Neutrophil (primary cell): ENCODE measurements at regions not wholly inside any gene's neighbourhood (a gene's known extent, or its start where the extent isn't known, plus 50 kb on each side); places are given as distances from the start of the nearest gene placed in this dataset.

Experiments
- H3K27ac ChIP-seq: fragments of 200-600 bp; sonication (generic); 2 replicates; pipeline ENCODE4 v1.5.1; 2016; ENCODE audit warnings: mild to moderate bottlenecking, moderate library complexity
- H3K27me3 ChIP-seq: fragments of 200-600 bp; sonication (generic); 2 replicates; pipeline ENCODE4 v1.6.0; 2016; ENCODE audit warnings: mild to moderate bottlenecking
- H3K36me3 ChIP-seq: fragments of 200-600 bp; sonication (generic); 2 replicates; pipeline ENCODE4 v1.5.1; 2017
- H3K4me1 ChIP-seq, 2 experiments: fragments of 200-600 bp in 1 of 2; sonication (generic) in 1 of 2; 1 replicate in 1 of 2; 2 replicates in 1 of 2; pipeline versions ENCODE4 v1.5.1 to v1.6.1; 2013 to 2016; ENCODE audit warnings: low read depth in 1 of 2, low read length in 1 of 2, mild to moderate bottlenecking in 1 of 2, moderate library complexity in 1 of 2; ENCODE audit not compliant: control insufficient read depth in 1 of 2, insufficient read depth in 1 of 2
- H3K4me3 ChIP-seq, 2 experiments: fragments of 200-600 bp in 1 of 2; sonication (generic) in 1 of 2; 1 replicate in 1 of 2; 2 replicates in 1 of 2; pipeline ENCODE4 v1.5.1; 2013 to 2016; ENCODE audit warnings: low read depth in 1 of 2, low read length in 1 of 2, mild to moderate bottlenecking in 1 of 2, moderate library complexity in 1 of 2
- H3K9me3 ChIP-seq: fragments of 200-600 bp; sonication (generic); 2 replicates; pipeline ENCODE4 v1.5.1; 2016
- TF ChIP-seq, protein P1 (sequence below): fragments of 200-600 bp; sonication (generic); IDR thresholded peaks from 2 replicates; pipeline ENCODE4 v1.5.1; 2016; ENCODE audit warnings: antibody characterized with exemption

- TF ChIP-seq, protein P1, sequence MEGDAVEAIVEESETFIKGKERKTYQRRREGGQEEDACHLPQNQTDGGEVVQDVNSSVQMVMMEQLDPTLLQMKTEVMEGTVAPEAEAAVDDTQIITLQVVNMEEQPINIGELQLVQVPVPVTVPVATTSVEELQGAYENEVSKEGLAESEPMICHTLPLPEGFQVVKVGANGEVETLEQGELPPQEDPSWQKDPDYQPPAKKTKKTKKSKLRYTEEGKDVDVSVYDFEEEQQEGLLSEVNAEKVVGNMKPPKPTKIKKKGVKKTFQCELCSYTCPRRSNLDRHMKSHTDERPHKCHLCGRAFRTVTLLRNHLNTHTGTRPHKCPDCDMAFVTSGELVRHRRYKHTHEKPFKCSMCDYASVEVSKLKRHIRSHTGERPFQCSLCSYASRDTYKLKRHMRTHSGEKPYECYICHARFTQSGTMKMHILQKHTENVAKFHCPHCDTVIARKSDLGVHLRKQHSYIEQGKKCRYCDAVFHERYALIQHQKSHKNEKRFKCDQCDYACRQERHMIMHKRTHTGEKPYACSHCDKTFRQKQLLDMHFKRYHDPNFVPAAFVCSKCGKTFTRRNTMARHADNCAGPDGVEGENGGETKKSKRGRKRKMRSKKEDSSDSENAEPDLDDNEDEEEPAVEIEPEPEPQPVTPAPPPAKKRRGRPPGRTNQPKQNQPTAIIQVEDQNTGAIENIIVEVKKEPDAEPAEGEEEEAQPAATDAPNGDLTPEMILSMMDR, result no peak
- no peak overlapping the region for H3K4me3 ChIP-seq
- no peaks in the 10 kb centered on the region for H3K36me3 ChIP-seq
- H3K9me3 ChIP-seq, result no peaks in the 10 kb centered on the region
- H3K4me1 ChIP-seq, result no peaks in the 10 kb centered on the region
- peaks cover 52% of the 10 kb centered on the region for H3K27me3 ChIP-seq
- H3K27ac ChIP-seq, result no peak overlapping the region
These were observed 126.1 kb downstream of the MTX2 start for GRCh38 chr2:176395273-176395854.

DNA sequence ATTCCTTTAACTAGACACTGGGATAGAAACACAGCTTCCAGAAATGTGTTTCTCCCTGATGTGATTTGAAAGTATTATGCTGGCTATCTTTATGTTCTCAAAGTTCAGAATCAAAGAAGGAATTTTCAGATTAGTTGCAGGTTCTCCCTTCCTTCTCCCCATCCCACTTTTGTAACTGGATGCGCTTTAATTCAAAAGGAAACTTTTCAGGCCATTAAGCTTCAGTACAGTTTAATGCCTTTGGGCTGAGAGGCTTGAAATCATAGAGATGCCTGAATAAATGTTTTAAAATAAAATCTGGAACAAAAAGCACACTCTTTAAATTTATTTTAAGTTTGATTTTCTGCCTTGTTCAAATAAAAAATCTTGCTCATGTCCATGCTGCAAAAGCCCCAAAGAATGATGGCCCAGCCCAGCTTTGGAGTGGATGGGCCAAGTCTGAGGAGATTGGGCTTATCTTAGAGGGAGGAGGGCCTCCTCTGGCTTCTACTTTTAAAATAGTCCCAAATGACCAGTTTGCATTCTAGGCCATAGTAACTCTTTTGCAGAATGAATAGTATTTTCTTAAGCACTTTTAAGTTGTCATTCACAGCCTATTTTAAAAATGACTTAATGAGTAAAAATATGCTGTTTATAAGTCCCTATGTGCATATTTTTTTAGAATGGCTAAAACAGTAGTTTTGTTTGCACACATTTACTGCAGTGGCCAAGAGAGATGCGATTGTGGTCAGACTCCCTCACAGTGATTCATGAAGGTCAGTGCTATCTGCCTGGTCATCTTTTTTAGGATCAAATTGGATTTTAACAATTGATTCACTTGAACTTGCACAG lies 129.2 kb downstream of the MTX2 start:
- H3K9me3 ChIP-seq, result no peaks in the 10 kb centered on the region
- no peak overlapping the region for H3K4me3 ChIP-seq
- H3K27me3 ChIP-seq, result peaks cover 44% of the 10 kb centered on the region
- no peaks in the 10 kb centered on the region for H3K4me1 ChIP-seq
- TF ChIP-seq, protein P1, result no peak
- no peak overlapping the region for H3K27ac ChIP-seq
- no peaks in the 10 kb centered on the region for H3K36me3 ChIP-seq

GRCh38 chr2:176399074-176399598 lies 129.9 kb downstream of the MTX2 start:
- Histone ChIP-seq H3K36me3 (no peaks in the 10 kb centered on the region), H3K27me3 (peaks cover 44% of the 10 kb centered on the region), H3K4me3 (no peak overlapping the region), H3K4me1 (no peaks in the 10 kb centered on the region), H3K9me3 (no peaks in the 10 kb centered on the region), H3K27ac (no peak overlapping the region)
- TF ChIP-seq, protein P1, result no peak

GRCh38 chr2:176405477-176405876 lies 136.2 kb downstream of the MTX2 start:
- Histone ChIP-seq H3K27ac (no peak overlapping the region), H3K4me1 (no peaks in the 10 kb centered on the region), H3K4me3 (no peak overlapping the region), H3K36me3 (no peaks in the 10 kb centered on the region), H3K9me3 (no peaks in the 10 kb centered on the region), H3K27me3 (peaks cover 15% of the 10 kb centered on the region)
- TF ChIP-seq, protein P1, result no peak

DNA sequence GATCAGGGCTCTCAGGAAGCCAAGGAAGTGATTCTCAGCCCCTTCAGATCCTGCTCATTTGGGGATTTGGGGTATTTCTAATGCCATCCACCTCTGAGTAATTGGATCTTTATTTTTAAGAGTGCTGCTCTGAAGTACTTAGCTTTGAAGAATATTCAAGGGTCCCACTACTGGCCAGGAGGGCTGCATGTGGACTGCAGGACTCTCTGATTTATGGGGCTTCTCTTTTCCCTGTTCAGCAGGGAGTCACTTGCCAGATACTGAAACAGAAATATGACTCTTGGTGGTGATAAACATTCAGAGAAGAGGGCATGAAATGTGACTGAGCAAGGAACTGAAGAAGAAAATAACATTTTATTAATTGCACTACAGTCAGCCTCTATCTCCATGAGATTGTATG lies 138.5 kb downstream of the MTX2 start:
- TF ChIP-seq, protein P1, result no peak
- H3K27ac ChIP-seq, result no peak overlapping the region
- no peaks in the 10 kb centered on the region for H3K4me1 ChIP-seq
- H3K9me3 ChIP-seq, result no peaks in the 10 kb centered on the region
- no peaks in the 10 kb centered on the region for H3K36me3 ChIP-seq
- peaks cover 36% of the 10 kb centered on the region for H3K27me3 ChIP-seq
- no peak overlapping the region for H3K4me3 ChIP-seq
